ENCODE measurements at regions not wholly inside any gene's neighbourhood (a gene's known extent, or its start where the extent isn't known, plus 50 kb on each side); places are given as distances from the start of the nearest gene placed in this dataset.

- TF ChIP-seq CTCF (IDR thresholded peaks at IDR 0.05) = no peak
- TF ChIP-seq EZH2 (IDR thresholded peaks at IDR 0.05) = no peak
- TF ChIP-seq EZH2phosphoT487 (IDR thresholded peaks at IDR 0.05) = no peak
Measured at GRCh38 chr22:22368516-22368915, 123.9 kb downstream of the VPREB1 start.

Data from neural progenitor cell (in vitro differentiated cells).